ENCODE measurements at regions not wholly inside any gene's neighbourhood (a gene's known extent, or its start where the extent isn't known, plus 50 kb on each side); places are given as distances from the start of the nearest gene placed in this dataset.

DNA sequence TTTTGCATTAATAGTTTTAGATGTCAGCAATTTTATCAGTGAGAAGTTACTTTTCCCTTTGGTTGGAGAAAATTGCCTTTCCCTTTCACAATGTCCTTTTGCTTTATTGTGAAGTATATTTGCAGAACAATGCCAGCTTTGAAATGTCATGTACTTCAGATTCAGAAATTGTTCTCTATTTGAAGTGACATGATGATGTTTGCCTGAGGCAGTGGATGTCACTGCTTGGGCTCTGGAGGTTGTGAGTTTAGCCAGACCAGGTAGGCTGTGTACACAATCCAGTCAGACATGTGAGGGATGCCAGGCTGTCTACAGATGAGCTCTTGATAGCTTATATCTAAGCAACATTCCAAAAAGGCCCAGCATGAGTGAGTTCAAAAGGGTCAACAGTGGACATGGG lies 451.9 kb upstream of the FBXO33 start:
- Histone ChIP-seq H3K27me3 (ENCODE audit: insufficient read depth, low read length) (no peaks in the 10 kb centered on the region), H3K27ac (ENCODE audit: low read depth, low read length) (no peak overlapping the region), H2AFZ (ENCODE audit: low read depth, low read length, poor library complexity, severe bottlenecking) (no peak overlapping the region), H3K4me1 (ENCODE audit: control insufficient read depth in 1 of 2, insufficient read depth in 2 of 2, low read length in 2 of 2) (no peaks in the 10 kb centered on the region), H3K9me3 (ENCODE audit: control insufficient read depth in 1 of 2, insufficient read depth in 1 of 2, low read depth in 1 of 2, low read length in 2 of 2) (no peaks in the 10 kb centered on the region), H3K79me2 (ENCODE audit: insufficient read depth, low read length) (no peaks in the 10 kb centered on the region), H3K4me2 (ENCODE audit: low read length) (no peak overlapping the region), H3K9me2 (ENCODE audit: insufficient read depth) (no peaks in the 10 kb centered on the region), H4K20me1 (ENCODE audit: insufficient read depth) (no peaks in the 10 kb centered on the region), H3K4me3 (replicated peaks in 1 of 2; ENCODE audit: low read depth in 1 of 2, low read length in 2 of 2) (no peak overlapping the region), H3K36me3 (ENCODE audit: control insufficient read depth in 1 of 2, insufficient read depth in 2 of 2, low read length in 2 of 2) (no peaks in the 10 kb centered on the region), H3K9ac (ENCODE audit: low read length) (no peak overlapping the region)
- BruUV-seq (replicated peaks), result no TSS peak
- ChIA-PET POLR2A (no interaction called here), RAD21 (ENCODE audit: low non-redundant PET in 1 of 2, low total read pairs in 2 of 2, uncharacterized antibody in 2 of 2, unreplicated experiment in 2 of 2) (no interaction called here), CTCF (no interaction called here)
- ATAC-seq, result no peak
- TF ChIP-seq, protein P1, sequence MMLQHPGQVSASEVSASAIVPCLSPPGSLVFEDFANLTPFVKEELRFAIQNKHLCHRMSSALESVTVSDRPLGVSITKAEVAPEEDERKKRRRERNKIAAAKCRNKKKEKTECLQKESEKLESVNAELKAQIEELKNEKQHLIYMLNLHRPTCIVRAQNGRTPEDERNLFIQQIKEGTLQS (IDR thresholded peaks at IDR 0.05), result no peak
- TF ChIP-seq CTCF (IDR thresholded peaks at IDR 0.05 in 2 of 3, conservative IDR thresholded peaks at IDR 0.05 in 1 of 3; ENCODE audit: borderline replicate concordance in 1 of 3, insufficient read depth in 1 of 3, low read depth in 2 of 3, low read length in 2 of 3) (no peak), EGR1 (IDR thresholded peaks at IDR 0.05; ENCODE audit: low read depth) (no peak), ZNF274 (IDR thresholded peaks at IDR 0.05; ENCODE audit: low read depth, low read length) (no peak), JUND (IDR thresholded peaks at IDR 0.05) (no peak), FOSL1 (IDR thresholded peaks at IDR 0.05; ENCODE audit: low read depth) (no peak), EZH2 (IDR thresholded peaks at IDR 0.05) (no peak), POLR2A (IDR thresholded peaks at IDR 0.05; ENCODE audit: borderline replicate concordance, extremely low read depth, insufficient read depth, insufficient read length) (no peak), POLR2AphosphoS5 (IDR thresholded peaks at IDR 0.05; ENCODE audit: low read depth, low read length) (no peak), TCF7L2 (IDR thresholded peaks at IDR 0.05; ENCODE audit: borderline replicate concordance, extremely low read depth, insufficient read depth, insufficient read length) (no peak), SP1 (IDR thresholded peaks at IDR 0.05; ENCODE audit: low read depth) (no peak), CBX3 (IDR thresholded peaks at IDR 0.05; ENCODE audit: low read depth) (no peak), EZH2phosphoT487 (IDR thresholded peaks at IDR 0.05; ENCODE audit: borderline replicate concordance) (no peak)
- TF ChIP-seq, protein P2, sequence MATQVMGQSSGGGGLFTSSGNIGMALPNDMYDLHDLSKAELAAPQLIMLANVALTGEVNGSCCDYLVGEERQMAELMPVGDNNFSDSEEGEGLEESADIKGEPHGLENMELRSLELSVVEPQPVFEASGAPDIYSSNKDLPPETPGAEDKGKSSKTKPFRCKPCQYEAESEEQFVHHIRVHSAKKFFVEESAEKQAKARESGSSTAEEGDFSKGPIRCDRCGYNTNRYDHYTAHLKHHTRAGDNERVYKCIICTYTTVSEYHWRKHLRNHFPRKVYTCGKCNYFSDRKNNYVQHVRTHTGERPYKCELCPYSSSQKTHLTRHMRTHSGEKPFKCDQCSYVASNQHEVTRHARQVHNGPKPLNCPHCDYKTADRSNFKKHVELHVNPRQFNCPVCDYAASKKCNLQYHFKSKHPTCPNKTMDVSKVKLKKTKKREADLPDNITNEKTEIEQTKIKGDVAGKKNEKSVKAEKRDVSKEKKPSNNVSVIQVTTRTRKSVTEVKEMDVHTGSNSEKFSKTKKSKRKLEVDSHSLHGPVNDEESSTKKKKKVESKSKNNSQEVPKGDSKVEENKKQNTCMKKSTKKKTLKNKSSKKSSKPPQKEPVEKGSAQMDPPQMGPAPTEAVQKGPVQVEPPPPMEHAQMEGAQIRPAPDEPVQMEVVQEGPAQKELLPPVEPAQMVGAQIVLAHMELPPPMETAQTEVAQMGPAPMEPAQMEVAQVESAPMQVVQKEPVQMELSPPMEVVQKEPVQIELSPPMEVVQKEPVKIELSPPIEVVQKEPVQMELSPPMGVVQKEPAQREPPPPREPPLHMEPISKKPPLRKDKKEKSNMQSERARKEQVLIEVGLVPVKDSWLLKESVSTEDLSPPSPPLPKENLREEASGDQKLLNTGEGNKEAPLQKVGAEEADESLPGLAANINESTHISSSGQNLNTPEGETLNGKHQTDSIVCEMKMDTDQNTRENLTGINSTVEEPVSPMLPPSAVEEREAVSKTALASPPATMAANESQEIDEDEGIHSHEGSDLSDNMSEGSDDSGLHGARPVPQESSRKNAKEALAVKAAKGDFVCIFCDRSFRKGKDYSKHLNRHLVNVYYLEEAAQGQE (IDR thresholded peaks at IDR 0.05; ENCODE audit: low read depth), result no peak
- intact Hi-C loops (cut with micrococcal nuclease), result no loop called here
- DNase-seq (ENCODE audit: low read depth, low spot score), result no peak
